ENCODE measurements at regions not wholly inside any gene's neighbourhood (a gene's known extent, or its start where the extent isn't known, plus 50 kb on each side); places are given as distances from the start of the nearest gene placed in this dataset.
A peak's percentile ranks its signal among the peaks of the same experiment; 100 is the strongest.

GRCh38 chr10:55024713-55025112, 223.7 kb upstream of the PCDH15 start:
- no peaks in the 10 kb centered on the region for H3K9me3 ChIP-seq (ENCODE audit: low read depth)
- H3K27me3 ChIP-seq = no peaks in the 10 kb centered on the region
- H3K36me3 ChIP-seq = no peaks in the 10 kb centered on the region
- no peak overlapping the region for H3K4me3 ChIP-seq
- no peak overlapping the region for H3K27ac ChIP-seq
- DNase-seq (ENCODE audit: low read depth in 1 of 2, low spot score in 1 of 2) = peak in 1 of 2 donors; percentile 74
- no peak for TF ChIP-seq CTCF (IDR thresholded peaks at IDR 0.05; ENCODE audit: low read depth, low read length)
- peaks cover 6% of the 10 kb centered on the region for H3K4me1 ChIP-seq (ENCODE audit: low read depth)

GRCh38 chr10:55019439-55019838, 218.4 kb upstream of the PCDH15 start:
- no peaks in the 10 kb centered on the region for H3K9me3 ChIP-seq (ENCODE audit: low read depth)
- H3K4me1 ChIP-seq (ENCODE audit: low read depth) = peaks cover under 1% of the 10 kb centered on the region
- DNase-seq (ENCODE audit: low read depth in 1 of 2, low spot score in 1 of 2) = no peak
- no peak for TF ChIP-seq CTCF (IDR thresholded peaks at IDR 0.05; ENCODE audit: low read depth, low read length)
- H3K27me3 ChIP-seq = no peaks in the 10 kb centered on the region
- no peak overlapping the region for H3K4me3 ChIP-seq
- no peaks in the 10 kb centered on the region for H3K36me3 ChIP-seq
- no peak overlapping the region for H3K27ac ChIP-seq

GRCh38 chr10:55013318-55013717, 212.3 kb upstream of the PCDH15 start:
- no peaks in the 10 kb centered on the region for H3K9me3 ChIP-seq (ENCODE audit: low read depth)
- no peaks in the 10 kb centered on the region for H3K36me3 ChIP-seq
- no peaks in the 10 kb centered on the region for H3K27me3 ChIP-seq
- no peak for DNase-seq (ENCODE audit: low read depth in 1 of 2, low spot score in 1 of 2)
- no peak overlapping the region for H3K27ac ChIP-seq
- TF ChIP-seq CTCF (IDR thresholded peaks at IDR 0.05; ENCODE audit: low read depth, low read length) = no peak
- H3K4me1 ChIP-seq (ENCODE audit: low read depth) = no peaks in the 10 kb centered on the region
- no peak overlapping the region for H3K4me3 ChIP-seq

- no peak for DNase-seq (ENCODE audit: low read depth in 1 of 2, low spot score in 1 of 2)
- Histone ChIP-seq H3K9me3 (ENCODE audit: low read depth) (no peaks in the 10 kb centered on the region), H3K4me1 (ENCODE audit: low read depth) (peaks cover 11% of the 10 kb centered on the region), H3K27me3 (no peaks in the 10 kb centered on the region), H3K27ac (no peak overlapping the region), H3K36me3 (no peaks in the 10 kb centered on the region), H3K4me3 (no peak overlapping the region)
- no peak for TF ChIP-seq CTCF (IDR thresholded peaks at IDR 0.05; ENCODE audit: low read depth, low read length)
These were observed 201.4 kb upstream of the PCDH15 start for GRCh38 chr10:55002420-55002819.

GRCh38 chr10:55001422-55001821, 200.4 kb upstream of the PCDH15 start:
- Histone ChIP-seq H3K36me3 (no peaks in the 10 kb centered on the region), H3K27me3 (no peaks in the 10 kb centered on the region), H3K4me3 (no peak overlapping the region), H3K27ac (no peak overlapping the region), H3K4me1 (ENCODE audit: low read depth) (peaks cover 11% of the 10 kb centered on the region), H3K9me3 (ENCODE audit: low read depth) (no peaks in the 10 kb centered on the region)
- no peak for TF ChIP-seq CTCF (IDR thresholded peaks at IDR 0.05; ENCODE audit: low read depth, low read length)
- DNase-seq (ENCODE audit: low read depth in 1 of 2, low spot score in 1 of 2) = no peak

- Histone ChIP-seq H3K4me3 (no peak overlapping the region), H3K36me3 (no peaks in the 10 kb centered on the region), H3K27me3 (no peaks in the 10 kb centered on the region), H3K4me1 (ENCODE audit: low read depth) (no peaks in the 10 kb centered on the region), H3K27ac (no peak overlapping the region), H3K9me3 (ENCODE audit: low read depth) (no peaks in the 10 kb centered on the region)
- TF ChIP-seq CTCF (IDR thresholded peaks at IDR 0.05; ENCODE audit: low read depth, low read length) = no peak
- DNase-seq (ENCODE audit: low read depth in 1 of 2, low spot score in 1 of 2) = no peak
These were observed 192.1 kb upstream of the PCDH15 start for GRCh38 chr10:54993148-54993547.
